Left cardiac atrium (tissue), 4 donors: ENCODE measurements at regions not wholly inside any gene's neighbourhood (a gene's known extent, or its start where the extent isn't known, plus 50 kb on each side); places are given as distances from the start of the nearest gene placed in this dataset.

Source experiments
- ATAC-seq, 2 donors: fragments of 200-7000 bp; cut with Tn5 transposase; one replicate each; pipeline ENCODE4 v1.9.1; 2020; ENCODE audit warnings: mild to moderate bottlenecking in 2 of 2, moderate library complexity in 2 of 2
- DNase-seq: peaks from one replicate; pipeline ENCODE4 v3.0.0-alpha.2; 2020
- intact Hi-C, 2 donors: fragments of 100-400 bp; cut with DNase I; formaldehyde crosslinking; loops; one replicate each; pipeline versions ENCODE4 v1.14.1 to v1.15.1; 2022 to 2023
- donor health status: DM: no; HTN: yes; CAD: no.
- donor health status: DM: no; HTN: yes; CAD: no; lungs with severe emphysema.
- donor health status: DM: yes; HTN: yes; CAD: no.
- donor health status: Dilated cardiomyopathy.

DNA sequence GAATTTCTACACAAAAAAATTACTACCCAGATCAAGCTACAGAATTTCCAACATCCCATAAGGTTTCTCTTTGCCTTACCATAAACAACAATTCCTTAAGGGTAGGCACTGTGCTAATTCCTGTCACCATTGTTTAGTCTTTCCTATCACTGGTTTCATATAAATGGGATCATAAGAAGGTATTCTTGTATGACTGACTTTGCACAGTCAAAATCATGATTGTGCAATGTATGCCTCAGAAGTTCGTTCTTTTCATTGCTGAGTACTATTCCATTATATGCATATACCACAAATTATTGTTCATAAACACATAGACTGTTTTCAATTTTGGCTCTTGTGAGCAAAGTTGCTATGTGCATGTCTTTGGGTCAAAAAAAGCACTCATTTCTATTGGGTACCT, 611.6 kb upstream of the CADM1 start:
- intact Hi-C loops: no loop called here
- ATAC-seq (no peak), DNase-seq (no peak)

- no peak for ATAC-seq
Observed at GRCh38 chr11:116114198-116114651, 610.0 kb upstream of the CADM1 start.

DNA sequence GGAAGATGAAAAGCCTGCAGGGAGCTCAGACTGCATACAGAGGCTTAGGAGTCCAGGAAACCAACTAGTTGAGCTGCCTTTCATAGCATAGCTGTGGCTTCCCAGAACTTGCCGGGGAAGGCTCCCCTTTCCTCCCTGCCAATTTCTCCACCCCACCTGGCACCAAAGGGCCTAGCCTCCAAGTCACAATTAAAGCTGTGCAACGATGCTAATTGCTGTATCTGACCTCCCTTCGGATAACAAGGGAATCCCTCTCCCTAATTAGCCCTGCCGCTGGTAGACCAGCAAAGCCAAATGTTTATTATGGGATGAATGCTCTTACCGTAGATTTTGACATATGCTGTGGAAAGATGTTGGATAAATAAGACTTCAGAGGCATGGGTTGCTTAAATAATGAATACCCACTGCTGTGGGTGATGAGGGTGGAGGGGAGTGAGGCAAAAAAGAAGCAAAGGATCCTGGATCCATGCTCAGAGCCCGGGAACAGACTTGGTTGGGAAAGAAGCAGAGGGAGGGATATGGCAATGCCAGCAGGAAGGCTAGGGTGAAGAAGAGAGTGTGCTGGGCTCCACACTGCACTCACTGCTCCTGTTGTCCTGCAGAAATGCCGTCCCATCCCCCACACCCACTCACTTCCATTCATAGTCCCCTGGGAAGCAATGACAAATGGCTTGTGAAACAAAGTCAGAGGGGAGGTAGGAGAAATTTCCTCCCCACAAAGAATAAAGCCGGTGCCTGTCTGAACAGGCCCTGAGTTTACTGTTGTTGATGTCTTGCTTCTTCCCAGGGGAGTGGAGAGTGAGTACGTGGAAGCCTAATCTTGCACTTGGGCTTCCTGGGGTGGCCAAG, 608.1 kb upstream of the CADM1 start:
- intact Hi-C loops: no loop called here
- ATAC-seq: no peak

More at GRCh38 chr11:116114198-116114651, 610.0 kb upstream of the CADM1 start:
- intact Hi-C loops: no loop called here
- DNase-seq: no peak

DNA sequence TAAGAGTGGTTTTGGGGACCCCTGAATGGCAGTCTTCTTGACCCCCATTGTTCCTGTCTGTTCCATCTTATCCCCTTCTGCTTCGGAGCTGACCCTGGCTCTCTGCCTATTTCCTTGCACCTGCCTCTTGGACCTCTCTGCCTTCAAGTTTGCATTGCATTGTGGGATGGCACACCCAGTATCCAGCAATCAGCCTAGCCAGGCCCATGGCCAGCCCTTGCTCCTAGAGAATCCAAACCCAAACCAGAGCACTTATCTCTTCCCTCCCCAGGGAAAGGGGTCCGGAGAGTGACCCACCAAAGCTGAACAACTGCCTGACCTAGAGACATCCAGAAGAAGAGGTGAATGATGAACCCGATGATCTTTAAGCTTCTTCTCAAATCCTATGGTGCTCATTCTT, 607.3 kb upstream of the CADM1 start:
- ATAC-seq (no peak), DNase-seq (no peak)
- intact Hi-C loops: no loop called here

More for the DNA sequence above, 608.1 kb upstream of the CADM1 start:
- DNase-seq: no peak

- ATAC-seq (no peak), DNase-seq (no peak)
- intact Hi-C loops: no loop called here
Observed at GRCh38 chr11:116110802-116111201, 606.6 kb upstream of the CADM1 start.

- ATAC-seq: peak in 1 of 2 donors; percentile 30
- intact Hi-C loops: no loop called here
- DNase-seq: no peak
Observed at GRCh38 chr11:116110356-116110755, 606.1 kb upstream of the CADM1 start.

- ATAC-seq (peak in 1 of 2 donors; percentile 95), DNase-seq (peak; percentile 27)
- intact Hi-C loops: no loop called here
Observed at GRCh38 chr11:116109228-116109627, 605.0 kb upstream of the CADM1 start.

DNA sequence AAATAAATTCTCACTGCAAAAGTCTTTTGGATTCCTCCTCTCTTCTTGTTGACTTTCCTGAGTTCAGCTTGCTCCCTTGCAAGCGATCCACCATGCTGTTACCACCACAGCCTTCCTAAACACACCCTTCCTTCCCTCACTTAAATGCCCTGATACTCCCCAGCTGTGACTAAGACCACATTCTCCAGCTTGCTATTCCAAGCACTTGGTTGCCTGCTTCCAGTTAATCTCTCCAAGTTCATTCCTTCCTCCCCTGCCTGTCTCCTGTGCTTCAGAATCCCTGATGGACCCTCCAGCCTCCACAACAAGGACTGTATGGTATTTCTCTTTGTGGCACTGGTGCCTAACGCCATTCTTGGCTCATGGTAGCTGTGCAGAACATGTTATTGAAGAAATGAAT, 603.9 kb upstream of the CADM1 start:
- no peak for DNase-seq
- intact Hi-C loops: no loop called here
- no peak for ATAC-seq

GRCh38 chr11:116107229-116107628, 603.0 kb upstream of the CADM1 start:
- no peak for DNase-seq
- no peak for ATAC-seq
- intact Hi-C loops: no loop called here

DNA sequence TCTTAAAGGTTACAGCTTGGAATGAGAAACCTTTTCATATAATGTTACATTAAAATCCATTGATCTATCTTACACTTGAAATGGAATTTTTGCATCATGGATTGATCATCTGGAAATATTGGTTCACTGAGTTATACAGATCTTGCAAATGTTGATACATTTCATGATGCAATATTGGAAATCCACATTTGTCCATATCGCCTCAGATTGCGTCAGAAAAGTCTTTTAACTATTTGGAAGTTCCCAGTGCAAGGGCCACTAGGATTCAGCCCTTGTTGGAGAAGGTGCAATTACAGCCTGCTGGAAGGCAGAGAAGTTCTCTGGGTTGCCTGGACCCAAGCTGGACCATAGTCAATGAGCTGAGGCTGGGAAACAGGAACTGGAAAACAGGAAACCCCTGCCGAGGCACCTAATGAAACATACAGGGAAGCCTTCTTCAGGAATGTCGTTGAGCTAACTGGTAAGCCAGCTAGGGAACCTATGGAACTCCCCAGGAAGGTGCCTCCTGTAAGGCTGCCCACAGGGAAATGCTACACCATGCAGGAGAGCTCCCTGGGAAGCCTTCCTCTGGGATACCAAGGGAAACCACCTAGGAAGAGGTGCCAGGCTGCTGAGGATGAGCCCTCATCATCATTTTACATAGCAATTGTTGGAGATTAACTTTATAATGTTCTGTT, 600.4 kb upstream of the CADM1 start:
- ATAC-seq (no peak), DNase-seq (no peak)
- intact Hi-C loops: no loop called here

DNA sequence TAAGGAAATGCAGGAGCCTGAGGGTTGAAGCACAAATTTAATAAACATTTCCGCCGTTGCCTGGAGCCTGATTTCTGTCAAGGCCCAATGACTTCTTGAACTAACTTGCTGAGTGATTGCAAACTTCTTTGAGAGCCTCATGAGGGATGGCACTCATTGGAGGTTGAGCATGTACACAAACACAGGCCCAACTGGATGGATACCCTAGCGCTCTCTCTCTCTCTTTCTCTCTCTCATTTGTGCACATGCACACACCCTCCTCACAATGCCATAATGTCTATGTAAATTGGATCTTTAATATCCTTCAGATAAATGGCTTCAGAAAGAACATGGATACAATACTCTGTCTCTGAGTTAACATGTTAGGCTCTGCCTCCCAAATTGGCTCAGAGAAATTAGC, 597.7 kb upstream of the CADM1 start:
- DNase-seq: no peak
- no peak for ATAC-seq
- intact Hi-C loops: no loop called here

GRCh38 chr11:116100016-116100415, 595.8 kb upstream of the CADM1 start:
- ATAC-seq: no peak
- intact Hi-C loops: no loop called here
- no peak for DNase-seq

- ATAC-seq: no peak
- no peak for DNase-seq
- intact Hi-C loops: no loop called here
Observed at GRCh38 chr11:116099541-116099940, 595.3 kb upstream of the CADM1 start.

DNA sequence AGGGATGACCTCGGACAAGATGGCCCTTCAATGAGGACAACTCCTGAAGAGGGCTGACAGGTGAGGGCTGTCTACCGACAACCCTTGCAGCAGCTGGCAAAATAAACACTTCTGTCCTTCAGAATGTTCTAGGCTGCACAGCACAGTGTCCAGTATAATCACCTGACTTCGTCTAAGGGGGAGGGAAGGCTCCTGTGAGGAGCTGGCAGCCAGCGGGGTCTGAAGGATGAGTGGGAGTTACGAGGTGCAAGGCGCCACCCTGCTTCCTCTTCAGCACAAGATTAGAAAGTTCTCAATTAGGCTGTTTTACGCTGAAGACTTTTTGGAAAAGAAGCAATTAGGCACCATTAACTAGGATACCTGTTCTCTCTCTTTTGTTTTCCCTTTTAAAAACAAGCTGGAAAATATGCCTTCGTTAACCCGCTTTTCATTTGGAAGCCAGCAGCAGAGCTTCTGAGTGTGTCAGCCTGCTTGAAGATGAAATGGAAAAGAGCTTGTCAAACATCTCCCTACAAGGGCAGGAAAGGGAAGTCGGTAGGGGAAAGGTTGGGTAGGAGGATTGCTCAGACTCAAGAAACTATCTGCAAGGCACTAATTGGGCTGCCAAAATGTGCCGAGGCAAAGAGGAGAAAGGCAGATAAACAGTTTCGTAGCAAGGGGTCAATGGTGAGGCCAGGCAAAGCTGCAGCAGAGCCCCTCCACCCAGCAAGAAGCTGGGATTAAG, 592.2 kb upstream of the CADM1 start:
- intact Hi-C loops: no loop called here
- DNase-seq: no peak

DNA sequence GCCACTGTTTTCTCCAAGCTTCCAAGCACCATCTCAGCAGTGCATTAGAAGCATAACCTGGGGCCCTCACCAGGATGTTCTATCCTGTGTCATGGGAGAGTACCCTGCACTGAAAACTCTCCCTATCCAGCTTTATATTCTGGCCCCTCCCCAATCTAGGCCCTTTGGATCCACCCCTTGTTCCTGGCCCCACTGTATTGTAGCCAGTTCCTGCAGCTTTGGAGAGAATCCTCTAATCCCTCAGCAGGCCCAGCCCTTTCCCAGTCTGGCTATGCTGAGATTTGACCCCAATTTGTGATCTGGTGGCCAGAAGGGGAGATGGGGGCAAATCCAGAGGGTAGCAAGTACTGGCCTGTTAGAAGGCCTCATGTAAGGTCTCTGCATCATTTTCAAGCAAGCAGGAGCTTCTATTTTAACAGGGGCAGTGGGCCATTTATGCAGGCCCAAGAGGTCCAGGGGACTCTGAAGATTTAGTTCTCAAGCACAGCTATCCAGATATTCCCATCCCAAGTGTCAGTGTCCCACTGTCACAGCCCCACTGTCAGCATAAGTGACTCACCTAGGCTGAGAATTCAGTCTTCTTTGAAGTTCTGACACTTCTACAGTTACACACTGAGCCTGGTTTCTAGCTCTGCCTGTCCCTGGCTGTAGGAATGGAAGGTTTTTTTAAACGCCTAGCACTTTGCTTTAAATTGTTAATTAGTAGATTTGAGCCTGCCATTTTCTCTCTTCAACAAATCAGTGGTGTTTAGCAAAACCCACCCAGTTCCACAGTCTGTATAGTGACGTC, 589.5 kb upstream of the CADM1 start:
- intact Hi-C loops: no loop called here

More for the DNA sequence above, 592.2 kb upstream of the CADM1 start:
- no peak for ATAC-seq

DNA sequence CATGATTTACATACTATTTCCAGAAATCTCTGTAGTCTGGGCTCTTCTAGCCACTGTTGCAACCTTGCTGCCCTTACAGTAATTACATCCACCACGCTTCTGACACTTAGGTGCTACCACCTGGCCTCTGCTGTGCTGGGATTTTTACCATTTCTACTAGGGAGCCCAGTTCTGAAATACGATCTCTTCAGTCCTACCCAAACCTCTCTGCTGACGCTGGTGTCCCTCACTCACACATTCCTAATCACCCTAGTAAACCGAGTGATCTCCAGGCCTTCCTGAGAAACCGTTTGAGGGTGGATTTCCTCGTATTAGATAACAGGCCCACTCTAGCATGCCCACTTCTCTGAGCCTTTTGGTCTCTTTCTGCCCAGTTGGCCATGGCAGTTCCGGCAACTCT, 588.9 kb upstream of the CADM1 start:
- ATAC-seq (no peak), DNase-seq (no peak)
- intact Hi-C loops: no loop called here

More for the DNA sequence above, 589.5 kb upstream of the CADM1 start:
- no peak for DNase-seq
- ATAC-seq: no peak

DNA sequence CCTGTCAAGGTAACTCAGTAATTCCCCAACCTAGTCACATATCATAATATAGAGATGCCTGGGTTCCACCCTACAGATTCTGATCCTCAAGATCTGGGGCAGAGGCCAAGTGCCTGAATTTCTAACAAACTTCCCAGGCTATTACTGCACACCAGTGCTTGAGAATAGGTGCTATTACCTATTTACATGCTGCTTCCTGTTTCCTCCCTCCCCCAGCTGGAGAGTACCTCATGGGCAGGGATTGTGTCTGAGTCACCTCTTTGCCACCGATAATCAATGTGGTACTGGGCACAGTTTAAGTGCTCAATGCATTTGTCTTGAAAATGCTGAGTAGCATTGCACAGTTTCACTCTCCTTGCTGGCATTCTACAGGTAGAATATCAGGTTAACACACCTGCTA, 582.2 kb upstream of the CADM1 start:
- ATAC-seq: no peak
- intact Hi-C loops: no loop called here

DNA sequence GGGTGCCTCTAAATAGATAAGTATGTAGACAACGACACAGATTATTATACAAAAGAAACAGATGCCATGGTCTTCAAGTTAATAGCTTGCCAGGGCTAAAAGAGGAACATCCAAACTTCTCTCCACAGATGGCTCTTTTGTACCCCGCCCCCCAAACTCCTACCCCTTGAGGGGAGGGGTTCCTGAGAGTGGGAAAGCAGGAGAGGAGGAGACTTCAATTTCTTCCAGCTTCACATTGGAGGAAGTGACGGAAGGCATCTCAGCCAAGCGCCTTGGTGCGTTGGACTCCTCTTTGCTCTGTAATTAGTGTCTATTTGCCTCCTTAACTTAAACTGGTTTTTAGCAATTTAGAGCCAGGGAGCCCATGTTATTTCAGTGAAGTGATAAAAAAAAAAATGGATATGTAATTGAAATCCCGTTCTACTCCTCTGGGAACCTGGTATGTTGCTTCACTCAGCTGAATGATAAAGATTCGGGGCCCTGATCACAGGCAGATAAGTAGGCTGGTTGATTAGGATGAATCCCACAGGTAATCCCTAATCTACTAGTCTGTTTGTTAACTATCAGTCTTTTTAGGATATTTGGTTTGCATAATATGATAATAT, 580.9 kb upstream of the CADM1 start:
- ATAC-seq (no peak), DNase-seq (no peak)
- intact Hi-C loops: no loop called here

More for the DNA sequence above, 582.2 kb upstream of the CADM1 start:
- DNase-seq: no peak

DNA sequence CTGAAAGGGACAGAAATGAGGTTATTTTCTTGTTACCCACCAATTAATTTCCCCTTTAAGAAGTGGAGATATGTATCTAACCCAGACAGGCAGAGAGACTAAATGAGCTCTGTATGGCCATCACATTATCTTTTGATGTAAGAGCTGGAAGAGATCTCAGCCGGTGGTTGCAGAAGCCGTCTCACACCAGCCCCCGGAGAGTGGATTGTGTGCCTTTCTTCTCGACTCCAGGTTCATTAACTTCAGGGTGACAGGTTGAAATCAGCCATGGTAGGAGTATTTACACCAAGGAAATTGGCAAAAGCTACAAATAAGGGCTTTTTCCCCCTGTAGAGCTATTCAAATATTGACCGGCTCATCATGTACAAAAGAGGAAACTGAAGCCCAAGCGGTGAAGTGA, 580.3 kb upstream of the CADM1 start:
- ATAC-seq (no peak), DNase-seq (no peak)
- intact Hi-C loops: no loop called here
